GM08714 (cell line): ENCODE measurements at regions not wholly inside any gene's neighbourhood (a gene's known extent, or its start where the extent isn't known, plus 50 kb on each side); places are given as distances from the start of the nearest gene placed in this dataset.

Experiments
- H3K4me3 ChIP-seq: fragments of 200-500 bp; sonication (Bioruptor generic); 2 replicates; pipeline ENCODE4 v1.5.1; 2014; ENCODE audit warnings: mild to moderate bottlenecking, low read length, inconsistent platforms
- ZNF274 ChIP-seq: IDR thresholded peaks from 2 replicates; pipeline ENCODE4 v1.6.1; 2012; ENCODE audit warnings: mild to moderate bottlenecking, low read depth, low read length

GRCh38 chr1:191669629-191670028 is 488.6 kb upstream of the RGS18 start:
- no peak for TF ChIP-seq ZNF274

GRCh38 chr1:191671236-191671635 is 487.0 kb upstream of the RGS18 start:
- H3K4me3 ChIP-seq: no peak overlapping the region
- no peak for TF ChIP-seq ZNF274

More at GRCh38 chr1:191669629-191670028, 488.6 kb upstream of the RGS18 start:
- no peak overlapping the region for H3K4me3 ChIP-seq

- no peak for TF ChIP-seq ZNF274
- no peak overlapping the region for H3K4me3 ChIP-seq
Observed at GRCh38 chr1:191674626-191675179, 483.6 kb upstream of the RGS18 start.

GRCh38 chr1:191675856-191676783 is 482.1 kb upstream of the RGS18 start:
- TF ChIP-seq ZNF274: no peak
- H3K4me3 ChIP-seq: no peak overlapping the region

GRCh38 chr1:191685669-191686068 is 472.6 kb upstream of the RGS18 start:
- no peak overlapping the region for H3K4me3 ChIP-seq
- no peak for TF ChIP-seq ZNF274

- TF ChIP-seq ZNF274: no peak
- H3K4me3 ChIP-seq: no peak overlapping the region
Observed at GRCh38 chr1:191687721-191688120, 470.5 kb upstream of the RGS18 start.

GRCh38 chr1:191690931-191691330 is 467.3 kb upstream of the RGS18 start:
- TF ChIP-seq ZNF274: no peak
- no peak overlapping the region for H3K4me3 ChIP-seq

- H3K4me3 ChIP-seq: no peak overlapping the region
- TF ChIP-seq ZNF274: no peak
Observed at GRCh38 chr1:191693797-191694196, 464.5 kb upstream of the RGS18 start.

GRCh38 chr1:191695865-191696264 is 462.4 kb upstream of the RGS18 start:
- H3K4me3 ChIP-seq: no peak overlapping the region
- TF ChIP-seq ZNF274: no peak

- H3K4me3 ChIP-seq: no peak overlapping the region
- TF ChIP-seq ZNF274: no peak
Observed at GRCh38 chr1:191696354-191696753, 461.9 kb upstream of the RGS18 start.

- TF ChIP-seq ZNF274: no peak
Observed at GRCh38 chr1:191697556-191697955, 460.7 kb upstream of the RGS18 start.

GRCh38 chr1:191698246-191698645 is 460.0 kb upstream of the RGS18 start:
- no peak overlapping the region for H3K4me3 ChIP-seq
- no peak for TF ChIP-seq ZNF274

More at GRCh38 chr1:191697556-191697955, 460.7 kb upstream of the RGS18 start:
- H3K4me3 ChIP-seq: no peak overlapping the region

- TF ChIP-seq ZNF274: no peak
- no peak overlapping the region for H3K4me3 ChIP-seq
Observed at GRCh38 chr1:191699343-191699742, 458.9 kb upstream of the RGS18 start.

- H3K4me3 ChIP-seq: no peak overlapping the region
- no peak for TF ChIP-seq ZNF274
Observed at GRCh38 chr1:191700922-191701321, 457.3 kb upstream of the RGS18 start.

- no peak for TF ChIP-seq ZNF274
- no peak overlapping the region for H3K4me3 ChIP-seq
Observed at GRCh38 chr1:191702124-191702523, 456.1 kb upstream of the RGS18 start.
